IMR-90 (cell line): ENCODE measurements at regions not wholly inside any gene's neighbourhood (a gene's known extent, or its start where the extent isn't known, plus 50 kb on each side); places are given as distances from the start of the nearest gene placed in this dataset.
"Not testable (repeated sequence)": the region's sequence is repeated elsewhere in the genome, so short reads cannot be mapped to it uniquely, and the experiment has no call there.

ENCODE experiments used
- ATAC-seq: fragments of 200-7000 bp; cut with Tn5 transposase; 2 replicates; pipeline ENCODE4 v1.9.1; 2020; ENCODE audit warnings: low read depth, mild to moderate bottlenecking, moderate library complexity
- BruUV-seq: library from RNA; stranded (reverse); fragments of 400-500 nt; replicated peaks from 2 replicates; lab custom pipeline; 2021; lab: Mats Ljungman, UMichigan
- CTCF ChIA-PET: fragments of 300-600 bp; formaldehyde crosslinking; extraction: SDS; loops from one replicate; lab custom pipeline; 2021; ENCODE audit warnings: antibody characterized with exemption; lab: Yijun Ruan, JAX
- POLR2A ChIA-PET: fragments of 300-600 bp; sonication (Branson Sonifier 250); formaldehyde crosslinking; loops from one replicate; lab custom pipeline; 2022; ENCODE audit warnings: antibody characterized with exemption; ENCODE audit not compliant: unreplicated experiment; lab: Charles Lee
- DNase-seq: peaks from one replicate; pipeline ENCODE4 v3.0.0; 2013
- H2AFZ ChIP-seq: replicated peaks from 2 replicates; pipeline ENCODE3; 2013; ENCODE audit warnings: low read length, mild to moderate bottlenecking; ENCODE audit not compliant: poor library complexity
- H2AK5ac ChIP-seq: 2 replicates; pipeline ENCODE4 v1.6.1; 2013; ENCODE audit warnings: low read depth, low read length, inconsistent platforms
- H2AK9ac ChIP-seq: replicated peaks from 2 replicates; pipeline ENCODE3; 2013; ENCODE audit warnings: mild to moderate bottlenecking, low read depth, low read length, moderate library complexity; ENCODE audit not compliant: poor library complexity
- H2BK120ac ChIP-seq: 2 replicates; pipeline ENCODE4 v1.6.1; 2013; ENCODE audit warnings: low read depth, low read length, inconsistent platforms
- H2BK15ac ChIP-seq: 3 replicates; pipeline ENCODE4 v1.6.1; 2013; ENCODE audit warnings: low read depth, low read length, inconsistent platforms
- H2BK20ac ChIP-seq: 2 replicates; pipeline ENCODE4 v1.6.1; 2013; ENCODE audit warnings: low read depth, mild to moderate bottlenecking, inconsistent platforms, low read length, moderate library complexity
- H2BK5ac ChIP-seq: 2 replicates; pipeline ENCODE4 v1.6.1; 2013; ENCODE audit warnings: mild to moderate bottlenecking, low read depth, low read length, inconsistent platforms; ENCODE audit not compliant: poor library complexity, severe bottlenecking
- H3K14ac ChIP-seq: replicated peaks from 2 replicates; pipeline ENCODE4 v1.6.1; 2013; ENCODE audit warnings: low read depth, low read length, inconsistent platforms
- H3K18ac ChIP-seq: 2 replicates; pipeline ENCODE4 v1.6.1; 2013; ENCODE audit warnings: low read depth, low read length, control low read depth
- H3K23ac ChIP-seq: 2 replicates; pipeline ENCODE4 v1.6.1; 2013; ENCODE audit warnings: low read depth, low read length, inconsistent platforms
- H3K27ac ChIP-seq: 2 replicates; pipeline ENCODE4 v1.5.1; 2013; ENCODE audit warnings: mild to moderate bottlenecking, control low read depth, low read length; ENCODE audit not compliant: insufficient read depth
- H3K27me3 ChIP-seq: 2 replicates; pipeline ENCODE4 v1.6.1; 2013; ENCODE audit warnings: low read length; ENCODE audit not compliant: control insufficient read depth, insufficient read depth
- H3K36me3 ChIP-seq: 2 replicates; pipeline ENCODE4 v1.6.1; 2013; ENCODE audit warnings: low read length, mixed read lengths; ENCODE audit not compliant: control insufficient read depth, insufficient read depth
- H3K4ac ChIP-seq: 2 replicates; pipeline ENCODE4 v1.6.1; 2013; ENCODE audit warnings: low read depth, low read length, inconsistent platforms
- H3K4me1 ChIP-seq: 2 replicates; pipeline ENCODE4 v1.6.1; 2013; ENCODE audit warnings: low read length, mixed read lengths; ENCODE audit not compliant: control insufficient read depth, insufficient read depth
- H3K4me2 ChIP-seq: 2 replicates; pipeline ENCODE4 v1.6.1; 2013; ENCODE audit warnings: low read depth, mild to moderate bottlenecking, control low read depth, low read length, moderate library complexity
- H3K4me3 ChIP-seq: 2 replicates; pipeline ENCODE4 v1.5.1; 2013; ENCODE audit warnings: low read depth, mild to moderate bottlenecking, control low read depth, low read length, moderate library complexity; ENCODE audit not compliant: insufficient read depth
- H3K56ac ChIP-seq: 2 replicates; pipeline ENCODE4 v1.6.1; 2013; ENCODE audit warnings: low read length, inconsistent platforms; ENCODE audit not compliant: insufficient read depth; ENCODE audit errors: extremely low read depth
- H3K79me1 ChIP-seq, 2 experiments: 2 replicates each; pipeline ENCODE4 v1.6.1; 2013; ENCODE audit warnings: low read length in 2 of 2, inconsistent platforms in 1 of 2, low read depth in 1 of 2
- H3K9ac ChIP-seq: 2 replicates; pipeline ENCODE4 v1.6.1; 2013; ENCODE audit warnings: low read depth, low read length, control low read depth
- H3K9me1 ChIP-seq: 2 replicates; pipeline ENCODE4 v1.6.1; 2013; ENCODE audit warnings: low read length, inconsistent platforms; ENCODE audit not compliant: insufficient read depth
- H3K9me3 ChIP-seq: 2 replicates; pipeline ENCODE4 v1.6.1; 2013; ENCODE audit warnings: low read length; ENCODE audit not compliant: control insufficient read depth, insufficient read depth
- H4K20me1 ChIP-seq: 2 replicates; pipeline ENCODE4 v1.6.1; 2013; ENCODE audit warnings: low read length, inconsistent platforms; ENCODE audit not compliant: insufficient read depth
- H4K5ac ChIP-seq: 2 replicates; pipeline ENCODE4 v1.6.1; 2013; ENCODE audit warnings: mild to moderate bottlenecking, low read depth, low read length, control low read depth
- H4K8ac ChIP-seq, 2 experiments: 2 replicates each; pipeline ENCODE4 v1.6.1; 2013; ENCODE audit warnings: low read depth in 2 of 2, low read length in 2 of 2, control low read depth in 1 of 2, inconsistent platforms in 1 of 2
- H4K91ac ChIP-seq: 2 replicates; pipeline ENCODE4 v1.6.1; 2013; ENCODE audit warnings: low read depth, low read length, inconsistent platforms; ENCODE audit not compliant: insufficient read depth
- WGBS, 2 experiments: methylation state at CpG; one replicate each; pipeline versions ENCODE4 v1.1.5 to v1.1.7; 2013; ENCODE audit warnings: missing lambda C conversion rate in 2 of 2; ENCODE audit not compliant: insufficient read length in 1 of 2; ENCODE audit errors: extremely low coverage in 2 of 2; 5-methylcytosine and 5-hydroxymethylcytosine counted together
- dilution Hi-C: fragments of 300-500 bp; cut with HindIII; formaldehyde crosslinking; loops from one replicate; pipeline ENCODE4 v1.14.3; 2018; ENCODE audit warnings: low sequenced_read_pairs; ENCODE audit not compliant: unreplicated experiment
- in situ Hi-C: fragments of 300-500 bp; cut with MboI; formaldehyde crosslinking; loops from 3 replicates; pipeline ENCODE4 v1.14.3; 2019; ENCODE audit warnings: low sequenced_read_pairs, inconsistent platforms, mixed read lengths
- intact Hi-C: fragments of 100-400 bp; cut with micrococcal nuclease; formaldehyde crosslinking; loops from 2 replicates; pipeline ENCODE4 v1.10.0; 2022

DNA sequence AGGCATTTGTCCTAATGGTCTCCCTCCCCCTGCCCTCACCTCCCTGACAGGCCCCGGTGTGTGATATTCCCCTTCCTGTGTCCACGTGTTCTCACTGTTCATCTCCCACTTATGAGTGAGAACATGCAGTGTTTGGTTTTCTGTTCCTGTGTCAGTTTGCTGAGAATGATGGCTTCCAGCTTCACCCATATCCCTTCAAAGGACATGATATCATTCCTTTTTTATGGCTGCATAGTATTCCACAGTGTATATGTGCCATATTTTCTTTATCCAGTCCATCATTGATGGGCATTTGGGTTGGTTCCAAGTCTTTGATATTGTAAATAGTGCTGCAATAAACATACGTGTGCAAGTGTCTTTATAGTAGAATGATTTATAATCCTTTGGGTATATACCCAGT, 187.0 kb downstream of the CSNK1G3 start:
- H2BK120ac ChIP-seq, H3K56ac ChIP-seq, H3K79me1 ChIP-seq, intact Hi-C loops, ATAC-seq, BruUV-seq, H4K91ac ChIP-seq, H3K4ac ChIP-seq, H2BK5ac ChIP-seq, H3K14ac ChIP-seq, H2AFZ ChIP-seq, H2AK9ac ChIP-seq, H4K20me1 ChIP-seq, H2BK20ac ChIP-seq, in situ Hi-C loops, DNase-seq, POLR2A ChIA-PET, H3K27ac ChIP-seq, CTCF ChIA-PET, H3K9ac ChIP-seq, H3K36me3 ChIP-seq, H3K27me3 ChIP-seq, H3K9me1 ChIP-seq, H3K9me3 ChIP-seq, H4K5ac ChIP-seq, dilution Hi-C loops, H3K4me3 ChIP-seq, H2BK15ac ChIP-seq, H4K8ac ChIP-seq, H3K4me2 ChIP-seq, H3K18ac ChIP-seq, H3K23ac ChIP-seq: not testable (repeated sequence)
- H3K4me1 ChIP-seq = peaks cover 16% of the 10 kb centered on the region
- H2AK5ac ChIP-seq = peak overlapping the region; percentile 63; the same call in 1 of the 2 replicates
- WGBS, 2 experiments = no CpG with 5 or more reads among the region's 3 CpGs
